Fibroblast of villous mesenchyme (primary cell): ENCODE measurements at regions not wholly inside any gene's neighbourhood (a gene's known extent, or its start where the extent isn't known, plus 50 kb on each side); places are given as distances from the start of the nearest gene placed in this dataset.

ENCODE experiments used
- DNase-seq: peaks from one replicate; pipeline ENCODE4 v3.0.0-alpha.2; 2010; ENCODE audit warnings: low read depth
- H3K4me3 ChIP-seq: 2 replicates; pipeline ENCODE4 v1.5.1; 2011; ENCODE audit warnings: low read depth, mild to moderate bottlenecking, low read length
- TF ChIP-seq, protein P1 (sequence below): IDR thresholded peaks from 2 replicates; pipeline ENCODE4 v1.5.1; 2012; ENCODE audit warnings: low read depth, mild to moderate bottlenecking, low read length; ENCODE audit not compliant: insufficient read depth

DNA sequence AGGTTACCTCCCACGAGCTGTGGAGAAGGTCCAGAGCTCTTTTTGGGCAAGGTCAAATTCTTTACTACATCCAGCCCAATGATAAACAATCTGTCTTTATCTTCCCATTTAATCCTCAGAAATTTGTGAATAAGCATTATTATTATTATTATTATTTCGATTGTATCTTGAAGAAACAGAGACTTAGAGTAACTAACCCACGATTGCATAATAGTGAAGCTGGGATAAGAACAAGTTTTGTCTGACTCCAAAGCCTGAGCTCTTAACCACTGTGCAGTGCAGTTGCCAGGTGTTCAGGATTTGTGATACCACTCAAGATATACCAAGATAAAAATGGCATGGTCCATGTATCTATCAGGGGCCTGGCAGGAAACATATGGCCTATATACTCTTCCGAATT lies 166.5 kb upstream of the LDB2 start:
- DNase-seq, result peak; percentile 30
- TF ChIP-seq, protein P1, sequence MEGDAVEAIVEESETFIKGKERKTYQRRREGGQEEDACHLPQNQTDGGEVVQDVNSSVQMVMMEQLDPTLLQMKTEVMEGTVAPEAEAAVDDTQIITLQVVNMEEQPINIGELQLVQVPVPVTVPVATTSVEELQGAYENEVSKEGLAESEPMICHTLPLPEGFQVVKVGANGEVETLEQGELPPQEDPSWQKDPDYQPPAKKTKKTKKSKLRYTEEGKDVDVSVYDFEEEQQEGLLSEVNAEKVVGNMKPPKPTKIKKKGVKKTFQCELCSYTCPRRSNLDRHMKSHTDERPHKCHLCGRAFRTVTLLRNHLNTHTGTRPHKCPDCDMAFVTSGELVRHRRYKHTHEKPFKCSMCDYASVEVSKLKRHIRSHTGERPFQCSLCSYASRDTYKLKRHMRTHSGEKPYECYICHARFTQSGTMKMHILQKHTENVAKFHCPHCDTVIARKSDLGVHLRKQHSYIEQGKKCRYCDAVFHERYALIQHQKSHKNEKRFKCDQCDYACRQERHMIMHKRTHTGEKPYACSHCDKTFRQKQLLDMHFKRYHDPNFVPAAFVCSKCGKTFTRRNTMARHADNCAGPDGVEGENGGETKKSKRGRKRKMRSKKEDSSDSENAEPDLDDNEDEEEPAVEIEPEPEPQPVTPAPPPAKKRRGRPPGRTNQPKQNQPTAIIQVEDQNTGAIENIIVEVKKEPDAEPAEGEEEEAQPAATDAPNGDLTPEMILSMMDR, result no peak
- no peak overlapping the region for H3K4me3 ChIP-seq

DNA sequence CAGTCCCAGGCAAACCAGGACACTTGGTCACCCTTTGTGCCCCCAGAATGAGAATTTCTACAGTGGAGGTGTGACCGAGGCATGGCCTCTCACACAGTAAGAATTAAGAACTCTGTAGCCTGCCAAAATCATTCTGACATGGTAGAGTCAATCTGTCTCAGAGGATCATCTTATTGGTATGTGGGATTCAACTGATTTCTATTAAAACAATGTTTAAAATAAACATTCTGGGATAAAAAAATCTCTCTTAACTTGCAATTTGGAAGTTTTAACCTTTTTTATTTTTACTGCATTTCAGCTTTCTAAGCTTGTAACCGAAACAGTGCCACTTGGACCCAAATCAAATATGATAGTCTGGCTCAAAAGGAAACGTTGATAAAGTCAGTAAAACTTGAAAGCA lies 165.4 kb upstream of the LDB2 start:
- no peak overlapping the region for H3K4me3 ChIP-seq
- TF ChIP-seq, protein P1, result no peak
- DNase-seq, result no peak

DNA sequence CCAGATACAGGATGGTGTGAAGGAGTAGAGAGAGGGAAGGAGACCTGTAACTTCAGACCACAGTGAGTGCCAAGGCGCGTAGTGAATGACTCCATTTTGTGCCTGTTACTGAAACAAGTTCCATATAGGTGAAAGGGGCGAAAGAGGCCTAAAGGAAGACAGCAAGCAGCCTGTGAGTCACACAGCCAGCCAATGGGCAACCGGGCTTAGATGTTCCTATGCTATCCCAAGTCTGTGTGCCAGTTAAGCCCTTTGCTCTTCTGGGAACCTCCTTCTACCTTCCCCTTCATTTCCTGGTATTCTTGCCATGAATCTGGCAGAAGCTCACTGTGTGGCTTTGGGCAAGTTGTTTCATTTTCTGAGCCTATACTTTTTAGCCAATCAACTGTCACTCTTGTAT lies 161.8 kb upstream of the LDB2 start:
- H3K4me3 ChIP-seq, result no peak overlapping the region
- DNase-seq, result no peak
- TF ChIP-seq, protein P1, result no peak

DNA sequence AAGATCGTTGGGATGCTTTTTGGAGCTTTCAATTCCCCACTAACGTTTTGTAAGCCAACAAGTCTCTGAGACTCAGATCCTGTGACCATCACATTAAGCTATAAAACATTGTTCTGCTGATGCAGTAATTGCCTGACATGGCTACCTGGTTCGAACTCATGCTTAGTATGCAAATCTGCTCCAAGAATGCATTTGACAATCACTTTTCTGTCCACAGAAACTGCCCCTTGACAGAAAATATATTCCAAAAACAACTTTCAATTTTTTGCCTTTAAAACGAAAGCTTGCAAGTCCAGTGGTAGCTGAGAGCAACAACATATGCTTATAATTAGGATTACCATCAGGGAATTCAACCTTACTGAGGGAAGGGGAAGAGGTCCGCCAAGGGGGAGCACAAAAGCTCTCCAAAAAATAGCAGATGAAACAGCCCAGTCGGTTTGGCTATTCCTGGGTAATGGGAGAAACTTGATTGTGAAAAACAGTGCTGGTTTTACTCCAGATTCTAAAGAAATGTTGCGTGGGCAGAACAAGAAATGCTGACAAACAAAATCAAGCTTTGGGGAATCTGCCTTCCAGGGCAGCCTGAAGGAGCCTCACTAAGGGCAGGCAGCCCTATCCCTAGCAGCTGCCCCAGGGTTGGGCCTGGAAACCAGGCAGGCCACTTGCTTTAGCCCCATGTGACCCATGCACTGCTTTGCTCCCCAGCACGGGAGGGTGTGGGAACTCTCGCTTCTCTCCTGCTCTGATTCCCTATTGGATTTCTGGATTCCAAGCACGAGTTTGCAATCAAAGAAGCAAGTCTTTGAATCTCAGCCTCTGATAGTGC lies 160.7 kb upstream of the LDB2 start:
- TF ChIP-seq, protein P1, result no peak
- DNase-seq, result peak; percentile 60
- H3K4me3 ChIP-seq, result no peak overlapping the region

DNA sequence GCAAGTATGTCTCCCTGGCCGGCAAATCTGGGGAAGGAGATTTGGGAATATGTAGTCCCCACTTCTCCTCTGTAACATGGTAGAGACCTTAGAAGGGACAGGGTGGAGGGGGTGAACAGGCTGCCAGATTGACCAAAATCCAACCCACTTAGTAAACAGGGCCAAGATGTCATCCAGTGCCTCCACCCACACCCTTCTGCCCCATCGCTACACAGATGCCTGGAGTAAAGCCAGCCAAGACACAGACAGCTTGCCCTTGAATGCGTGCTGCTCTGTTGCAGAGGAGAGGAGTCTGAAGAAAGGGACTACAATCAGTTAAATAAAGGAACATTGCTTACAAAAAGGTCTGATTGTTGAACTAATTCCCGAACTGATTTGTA lies 160.1 kb upstream of the LDB2 start:
- H3K4me3 ChIP-seq, result no peak overlapping the region
- DNase-seq, result no peak
- TF ChIP-seq, protein P1, result no peak

DNA sequence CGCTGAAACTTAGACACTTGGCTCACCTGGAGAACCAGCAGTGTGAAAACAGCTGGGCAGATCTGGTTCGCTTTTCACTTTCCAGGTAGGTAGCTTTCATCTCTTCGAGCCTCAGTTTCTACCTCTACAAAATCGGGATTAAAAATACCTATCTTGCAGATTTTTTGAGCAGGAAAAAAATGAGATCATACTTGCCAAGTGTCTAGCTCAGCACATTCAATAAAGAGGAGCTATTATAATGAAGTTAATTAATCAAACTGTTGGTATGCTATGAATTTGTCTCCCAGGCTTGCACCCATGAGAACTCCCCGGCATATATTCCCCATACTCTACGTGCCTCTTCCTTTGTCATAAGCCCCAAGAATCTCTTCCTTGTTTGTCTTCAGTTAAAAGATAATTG lies 158.6 kb upstream of the LDB2 start:
- no peak overlapping the region for H3K4me3 ChIP-seq
- no peak for DNase-seq
- TF ChIP-seq, protein P1, result no peak

DNA sequence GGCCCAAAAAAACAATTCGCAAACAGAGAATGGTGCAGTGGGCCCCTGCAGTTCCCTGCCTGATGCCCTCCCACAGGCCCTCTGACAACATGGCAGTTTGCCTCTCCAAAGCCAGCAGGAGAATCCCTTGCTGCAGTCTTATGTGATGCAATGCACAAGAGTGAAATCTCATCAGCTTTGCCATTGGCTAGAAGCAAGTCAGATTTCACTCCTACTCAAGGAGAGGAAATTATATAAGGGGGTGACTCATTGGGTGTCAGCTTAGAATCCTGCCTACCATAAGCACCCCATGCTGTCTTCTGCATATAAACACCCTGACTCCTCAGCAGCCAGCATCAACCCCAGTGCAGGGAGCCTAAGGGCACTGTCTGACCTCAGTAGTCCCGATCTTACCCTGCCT lies 157.3 kb upstream of the LDB2 start:
- H3K4me3 ChIP-seq, result no peak overlapping the region
- DNase-seq, result peak; percentile 74
- TF ChIP-seq, protein P1, result no peak
